ENCODE measurements at regions not wholly inside any gene's neighbourhood (a gene's known extent, or its start where the extent isn't known, plus 50 kb on each side); places are given as distances from the start of the nearest gene placed in this dataset.

GRCh38 chr15:100829457-100829856 lies 50.2 kb upstream of the ALDH1A3 start:
- H3K27ac ChIP-seq, result no peak overlapping the region
- H3K4me3 ChIP-seq, result no peak overlapping the region
- no peak for ATAC-seq
- H3K9me3 ChIP-seq, result peaks cover 0 to 15% (median 3%) of the 10 kb centered on the region in 11 donors
- H3K27me3 ChIP-seq, result peaks cover 0 to 21% (median 0%) of the 10 kb centered on the region in 7 donors
- no peak for DNase-seq
- no peaks in the 10 kb centered on the region for H3K36me3 ChIP-seq
- H3K4me1 ChIP-seq, result peaks cover 0 to 5% (median 0%) of the 10 kb centered on the region in 9 donors
- 91 to 97% methylated on average over 1 of the region's 1 CpG for WGBS, 2 donors
- intact Hi-C loops (cut with DNase I), result no loop called here
- TF ChIP-seq, protein P1, sequence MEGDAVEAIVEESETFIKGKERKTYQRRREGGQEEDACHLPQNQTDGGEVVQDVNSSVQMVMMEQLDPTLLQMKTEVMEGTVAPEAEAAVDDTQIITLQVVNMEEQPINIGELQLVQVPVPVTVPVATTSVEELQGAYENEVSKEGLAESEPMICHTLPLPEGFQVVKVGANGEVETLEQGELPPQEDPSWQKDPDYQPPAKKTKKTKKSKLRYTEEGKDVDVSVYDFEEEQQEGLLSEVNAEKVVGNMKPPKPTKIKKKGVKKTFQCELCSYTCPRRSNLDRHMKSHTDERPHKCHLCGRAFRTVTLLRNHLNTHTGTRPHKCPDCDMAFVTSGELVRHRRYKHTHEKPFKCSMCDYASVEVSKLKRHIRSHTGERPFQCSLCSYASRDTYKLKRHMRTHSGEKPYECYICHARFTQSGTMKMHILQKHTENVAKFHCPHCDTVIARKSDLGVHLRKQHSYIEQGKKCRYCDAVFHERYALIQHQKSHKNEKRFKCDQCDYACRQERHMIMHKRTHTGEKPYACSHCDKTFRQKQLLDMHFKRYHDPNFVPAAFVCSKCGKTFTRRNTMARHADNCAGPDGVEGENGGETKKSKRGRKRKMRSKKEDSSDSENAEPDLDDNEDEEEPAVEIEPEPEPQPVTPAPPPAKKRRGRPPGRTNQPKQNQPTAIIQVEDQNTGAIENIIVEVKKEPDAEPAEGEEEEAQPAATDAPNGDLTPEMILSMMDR (IDR thresholded peaks at IDR 0.05), result no peak

Data from heart right ventricle (tissue), 16 donors.